GM12878 (cell line): ENCODE measurements at regions not wholly inside any gene's neighbourhood (a gene's known extent, or its start where the extent isn't known, plus 50 kb on each side); places are given as distances from the start of the nearest gene placed in this dataset.

Experiments used
- DPF2 ChIP-seq: fragments of 450-650 bp; IDR thresholded peaks from 2 replicates; pipeline ENCODE4 v1.6.1; 2017; ENCODE audit warnings: mild to moderate bottlenecking
- EP300 ChIP-seq, 2 experiments: fragments of 150-350 bp in 1 of 2; IDR thresholded peaks; 2 replicates each; pipeline ENCODE4 v1.6.1; 2011 to 2012; ENCODE audit warnings: low read depth in 2 of 2, low read length in 2 of 2, borderline replicate concordance in 1 of 2, improper control_type of control experiment in 1 of 2, inconsistent platforms in 1 of 2; ENCODE audit not compliant: control insufficient read depth in 1 of 2
- HDAC2 ChIP-seq: fragments of 200-600 bp; sonication (generic); IDR thresholded peaks from 2 replicates; pipeline ENCODE4 v1.6.1; 2017
- POLR2A ChIP-seq: IDR thresholded peaks from 2 replicates; pipeline ENCODE4 v1.6.1; 2011; ENCODE audit warnings: low read depth, mild to moderate bottlenecking, low read length
- POLR2AphosphoS5 ChIP-seq: IDR thresholded peaks from 2 replicates; pipeline ENCODE4 v1.6.1; 2011; ENCODE audit warnings: mild to moderate bottlenecking, low read length, inconsistent platforms
- RFX5 ChIP-seq: IDR thresholded peaks from 2 replicates; pipeline ENCODE4 v1.6.1; 2011; ENCODE audit warnings: low read depth, low read length, improper control_type of control experiment
- TF ChIP-seq, protein P1 (sequence below): IDR thresholded peaks from 2 replicates; pipeline ENCODE4 v1.6.1; 2012; ENCODE audit warnings: low read depth, low read length, improper control_type of control experiment
- TF ChIP-seq, protein P2 (sequence below), 3 experiments: IDR thresholded peaks in 2 of 3; conservative IDR thresholded peaks in 1 of 3; 2 replicates each; pipeline ENCODE4 v1.5.1; 2011; ENCODE audit warnings: low read depth in 3 of 3, low read length in 3 of 3, mild to moderate bottlenecking in 3 of 3, control low read depth in 2 of 3, moderate library complexity in 2 of 3, inconsistent platforms in 1 of 3, mixed read lengths in 1 of 3; ENCODE audit not compliant: control insufficient read depth in 2 of 3, insufficient read depth in 1 of 3; ENCODE audit errors: extremely low read depth in 1 of 3
- TF ChIP-seq, protein P3 (sequence below): IDR thresholded peaks from 2 replicates; pipeline ENCODE4 v1.6.1; 2011; ENCODE audit warnings: low read depth, low read length, improper control_type of control experiment, borderline replicate concordance

DNA sequence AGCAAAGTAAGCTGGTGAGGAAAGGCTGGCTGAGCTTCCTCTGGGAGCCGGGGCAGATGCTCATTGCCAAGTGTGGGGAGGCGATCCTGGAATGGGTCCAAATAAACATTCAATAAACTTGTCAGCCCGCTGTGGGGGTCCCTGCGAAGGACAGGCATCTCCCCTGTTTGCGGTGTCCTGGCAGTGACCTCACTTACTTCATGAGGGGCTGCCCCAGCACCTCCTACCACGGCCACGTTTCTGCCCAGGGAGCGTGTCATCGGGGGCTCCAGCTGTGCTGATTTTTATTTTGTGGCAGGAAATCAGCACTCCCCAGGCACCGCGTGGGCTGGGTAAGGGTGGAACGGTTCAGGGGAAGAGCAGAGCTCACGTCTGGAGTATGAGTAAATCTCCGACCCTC, 493.9 kb upstream of the B3GAT1 start:
- TF ChIP-seq, protein P1, sequence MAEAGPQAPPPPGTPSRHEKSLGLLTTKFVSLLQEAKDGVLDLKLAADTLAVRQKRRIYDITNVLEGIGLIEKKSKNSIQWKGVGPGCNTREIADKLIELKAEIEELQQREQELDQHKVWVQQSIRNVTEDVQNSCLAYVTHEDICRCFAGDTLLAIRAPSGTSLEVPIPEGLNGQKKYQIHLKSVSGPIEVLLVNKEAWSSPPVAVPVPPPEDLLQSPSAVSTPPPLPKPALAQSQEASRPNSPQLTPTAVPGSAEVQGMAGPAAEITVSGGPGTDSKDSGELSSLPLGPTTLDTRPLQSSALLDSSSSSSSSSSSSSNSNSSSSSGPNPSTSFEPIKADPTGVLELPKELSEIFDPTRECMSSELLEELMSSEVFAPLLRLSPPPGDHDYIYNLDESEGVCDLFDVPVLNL: no peak
- TF ChIP-seq, protein P2, sequence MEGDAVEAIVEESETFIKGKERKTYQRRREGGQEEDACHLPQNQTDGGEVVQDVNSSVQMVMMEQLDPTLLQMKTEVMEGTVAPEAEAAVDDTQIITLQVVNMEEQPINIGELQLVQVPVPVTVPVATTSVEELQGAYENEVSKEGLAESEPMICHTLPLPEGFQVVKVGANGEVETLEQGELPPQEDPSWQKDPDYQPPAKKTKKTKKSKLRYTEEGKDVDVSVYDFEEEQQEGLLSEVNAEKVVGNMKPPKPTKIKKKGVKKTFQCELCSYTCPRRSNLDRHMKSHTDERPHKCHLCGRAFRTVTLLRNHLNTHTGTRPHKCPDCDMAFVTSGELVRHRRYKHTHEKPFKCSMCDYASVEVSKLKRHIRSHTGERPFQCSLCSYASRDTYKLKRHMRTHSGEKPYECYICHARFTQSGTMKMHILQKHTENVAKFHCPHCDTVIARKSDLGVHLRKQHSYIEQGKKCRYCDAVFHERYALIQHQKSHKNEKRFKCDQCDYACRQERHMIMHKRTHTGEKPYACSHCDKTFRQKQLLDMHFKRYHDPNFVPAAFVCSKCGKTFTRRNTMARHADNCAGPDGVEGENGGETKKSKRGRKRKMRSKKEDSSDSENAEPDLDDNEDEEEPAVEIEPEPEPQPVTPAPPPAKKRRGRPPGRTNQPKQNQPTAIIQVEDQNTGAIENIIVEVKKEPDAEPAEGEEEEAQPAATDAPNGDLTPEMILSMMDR (IDR thresholded peaks at IDR 0.05 in 2 of 3, conservative IDR thresholded peaks at IDR 0.05 in 1 of 3; ENCODE audit: control insufficient read depth in 2 of 3, extremely low read depth in 1 of 3, insufficient read depth in 1 of 3, low read depth in 3 of 3, low read length in 3 of 3): no peak
- TF ChIP-seq RFX5: no peak
- no peak for TF ChIP-seq DPF2
- TF ChIP-seq HDAC2: no peak
- TF ChIP-seq EP300 (IDR thresholded peaks at IDR 0.05; ENCODE audit: borderline replicate concordance in 1 of 2, control insufficient read depth in 1 of 2, low read depth in 2 of 2, low read length in 2 of 2): no peak
- no peak for TF ChIP-seq POLR2AphosphoS5
- TF ChIP-seq, protein P3, sequence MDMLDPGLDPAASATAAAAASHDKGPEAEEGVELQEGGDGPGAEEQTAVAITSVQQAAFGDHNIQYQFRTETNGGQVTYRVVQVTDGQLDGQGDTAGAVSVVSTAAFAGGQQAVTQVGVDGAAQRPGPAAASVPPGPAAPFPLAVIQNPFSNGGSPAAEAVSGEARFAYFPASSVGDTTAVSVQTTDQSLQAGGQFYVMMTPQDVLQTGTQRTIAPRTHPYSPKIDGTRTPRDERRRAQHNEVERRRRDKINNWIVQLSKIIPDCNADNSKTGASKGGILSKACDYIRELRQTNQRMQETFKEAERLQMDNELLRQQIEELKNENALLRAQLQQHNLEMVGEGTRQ: no peak
- TF ChIP-seq POLR2A: no peak
